DOHH2 (cell line): ENCODE measurements at regions not wholly inside any gene's neighbourhood (a gene's known extent, or its start where the extent isn't known, plus 50 kb on each side); places are given as distances from the start of the nearest gene placed in this dataset.

Experiments
- H3F3A ChIP-seq: fragments of 200-600 bp; sonication (generic), shearing (Covaris generic); 2 replicates; pipeline ENCODE4 v1.6.0; 2016; ENCODE audit warnings: antibody characterized with exemption, mild to moderate bottlenecking; ENCODE audit not compliant: control insufficient read depth, insufficient read depth
- H3K27ac ChIP-seq: fragments of 200-600 bp; sonication (generic); 2 replicates; pipeline ENCODE4 v1.5.1; 2014; ENCODE audit warnings: low read depth, mild to moderate bottlenecking, low read length, moderate library complexity
- H3K27me3 ChIP-seq: fragments of 200-600 bp; sonication (generic); 2 replicates; pipeline ENCODE4 v1.6.1; 2014; ENCODE audit warnings: mild to moderate bottlenecking, low read length, mixed read lengths; ENCODE audit not compliant: control insufficient read depth
- H3K36me3 ChIP-seq: fragments of 200-600 bp; sonication (generic); 2 replicates; pipeline ENCODE4 v1.6.1; 2014; ENCODE audit warnings: mild to moderate bottlenecking, low read length, moderate library complexity, mixed read lengths; ENCODE audit not compliant: control insufficient read depth
- H3K4me1 ChIP-seq: fragments of 200-600 bp; sonication (generic); 2 replicates; pipeline ENCODE4 v1.6.1; 2014; ENCODE audit warnings: mild to moderate bottlenecking, low read length, mixed read lengths; ENCODE audit not compliant: control insufficient read depth
- H3K4me2 ChIP-seq: fragments of 200-600 bp; sonication (generic); 2 replicates; pipeline ENCODE4 v1.6.0; 2014; ENCODE audit warnings: mild to moderate bottlenecking, low read length, moderate library complexity
- H3K4me3 ChIP-seq: fragments of 200-600 bp; sonication (generic); 2 replicates; pipeline ENCODE4 v1.5.1; 2014; ENCODE audit warnings: mild to moderate bottlenecking, low read length, mixed read lengths
- H3K79me2 ChIP-seq: fragments of 200-600 bp; sonication (generic); 2 replicates; pipeline ENCODE4 v1.6.1; 2014; ENCODE audit warnings: mild to moderate bottlenecking, low read length, mixed read lengths; ENCODE audit not compliant: control insufficient read depth
- H3K9me2 ChIP-seq: fragments of 200-600 bp; sonication (generic); replicated peaks from 2 replicates; pipeline ENCODE4 v1.6.1; 2014; ENCODE audit warnings: mild to moderate bottlenecking, low read length, mixed read lengths; ENCODE audit not compliant: control insufficient read depth
- H3K9me3 ChIP-seq: fragments of 200-600 bp; sonication (generic); 2 replicates; pipeline ENCODE4 v1.6.1; 2014; ENCODE audit warnings: antibody characterized with exemption, low read length, mixed read lengths; ENCODE audit not compliant: control insufficient read depth, insufficient read depth
- H4K20me1 ChIP-seq: fragments of 200-600 bp; sonication (generic); 2 replicates; pipeline ENCODE4 v1.6.0; 2014; ENCODE audit warnings: low read depth, mild to moderate bottlenecking, antibody characterized with exemption, low read length, moderate library complexity; ENCODE audit not compliant: control insufficient read depth, insufficient read depth
- CTCF ChIP-seq: fragments of 200-600 bp; sonication (generic); IDR thresholded peaks from one replicate; pipeline ENCODE4 v1.5.1; 2014; ENCODE audit warnings: antibody characterized with exemption, mild to moderate bottlenecking, low read depth, low read length; ENCODE audit not compliant: poor library complexity, severe bottlenecking
- EZH2phosphoT487 ChIP-seq: fragments of 200-600 bp; sonication (generic); IDR thresholded peaks from 2 replicates; pipeline ENCODE4 v1.6.1; 2017; ENCODE audit warnings: borderline replicate concordance, mild to moderate bottlenecking, antibody characterized with exemption, low read length, moderate library complexity, mixed read lengths

- no peaks in the 10 kb centered on the region for H3K36me3 ChIP-seq
- no peak overlapping the region for H3K4me2 ChIP-seq
- no peaks in the 10 kb centered on the region for H3K9me2 ChIP-seq
- H3F3A ChIP-seq: no peaks in the 10 kb centered on the region
- no peak overlapping the region for H3K4me3 ChIP-seq
- no peaks in the 10 kb centered on the region for H3K27me3 ChIP-seq
- no peaks in the 10 kb centered on the region for H3K9me3 ChIP-seq
- H3K79me2 ChIP-seq: no peaks in the 10 kb centered on the region
- TF ChIP-seq EZH2phosphoT487 (no peak), CTCF (no peak)
- H3K27ac ChIP-seq: no peak overlapping the region
- H3K4me1 ChIP-seq: peaks cover 18% of the 10 kb centered on the region
- no peaks in the 10 kb centered on the region for H4K20me1 ChIP-seq
These were observed 110.7 kb downstream of the RTP5 start for GRCh38 chr2:241980193-241980592.

GRCh38 chr2:241981076-241981700 lies 111.7 kb downstream of the RTP5 start:
- H3K36me3 ChIP-seq: no peaks in the 10 kb centered on the region
- H3K4me1 ChIP-seq: peaks cover 27% of the 10 kb centered on the region
- no peaks in the 10 kb centered on the region for H3K9me3 ChIP-seq
- no peaks in the 10 kb centered on the region for H4K20me1 ChIP-seq
- H3K27ac ChIP-seq: no peak overlapping the region
- no peaks in the 10 kb centered on the region for H3K27me3 ChIP-seq
- no peaks in the 10 kb centered on the region for H3K9me2 ChIP-seq
- H3K4me3 ChIP-seq: no peak overlapping the region
- TF ChIP-seq EZH2phosphoT487: no peak
- no peak for TF ChIP-seq CTCF
- H3K79me2 ChIP-seq: no peaks in the 10 kb centered on the region
- no peak overlapping the region for H3K4me2 ChIP-seq
- no peaks in the 10 kb centered on the region for H3F3A ChIP-seq

- no peak overlapping the region for H3K4me3 ChIP-seq
- H3K27me3 ChIP-seq: no peaks in the 10 kb centered on the region
- H3K9me3 ChIP-seq: peaks cover 9% of the 10 kb centered on the region; the same call in 1 of the 2 replicates
- H3K27ac ChIP-seq: no peak overlapping the region
- H3K4me1 ChIP-seq: peaks cover 20% of the 10 kb centered on the region
- no peaks in the 10 kb centered on the region for H4K20me1 ChIP-seq
- H3K79me2 ChIP-seq: no peaks in the 10 kb centered on the region
- no peaks in the 10 kb centered on the region for H3F3A ChIP-seq
- H3K36me3 ChIP-seq: no peaks in the 10 kb centered on the region
- TF ChIP-seq CTCF (no peak), EZH2phosphoT487 (no peak)
- H3K4me2 ChIP-seq: no peak overlapping the region
- H3K9me2 ChIP-seq: no peaks in the 10 kb centered on the region
These were observed 113.4 kb downstream of the RTP5 start for GRCh38 chr2:241982706-241983570.
